Smooth muscle cell of the brain vasculature (primary cell): ENCODE measurements at regions not wholly inside any gene's neighbourhood (a gene's known extent, or its start where the extent isn't known, plus 50 kb on each side); places are given as distances from the start of the nearest gene placed in this dataset.
A peak's percentile ranks its signal among the peaks of the same experiment; 100 is the strongest.

Experiments used
- DNase-seq: peaks from one replicate; pipeline ENCODE4 v3.0.0-alpha.2; 2012; ENCODE audit warnings: low read depth, low spot score

- DNase-seq: peak; percentile 50
Measured at GRCh38 chr14:32254952-32255679, 52.0 kb upstream of the RNU6-8 start.

GRCh38 chr14:32255789-32256188 lies 52.7 kb upstream of the RNU6-8 start:
- no peak for DNase-seq

GRCh38 chr14:32256576-32256975 lies 53.5 kb upstream of the RNU6-8 start:
- no peak for DNase-seq

GRCh38 chr14:32258336-32258993 lies 55.4 kb upstream of the RNU6-8 start:
- no peak for DNase-seq

- DNase-seq: no peak
Measured at GRCh38 chr14:32259368-32260013, 56.4 kb upstream of the RNU6-8 start.

- no peak for DNase-seq
Measured at GRCh38 chr14:32263939-32264567, 61.0 kb upstream of the RNU6-8 start.

GRCh38 chr14:32265584-32265983 lies 62.5 kb upstream of the RNU6-8 start:
- no peak for DNase-seq

GRCh38 chr14:32277998-32278397 lies 51.1 kb upstream of the AKAP6 start:
- no peak for DNase-seq
